Fibroblast of peridontal ligament (primary cell): ENCODE measurements at regions not wholly inside any gene's neighbourhood (a gene's known extent, or its start where the extent isn't known, plus 50 kb on each side); places are given as distances from the start of the nearest gene placed in this dataset.

Source experiments
- DNase-seq: peaks from one replicate; pipeline ENCODE4 v3.0.0-alpha.2; 2010; ENCODE audit errors: extremely low read depth

GRCh38 chr15:93278783-93279182 is 189.8 kb upstream of the RGMA start:
- DNase-seq, result no peak

- no peak for DNase-seq
These were observed 189.0 kb upstream of the RGMA start for GRCh38 chr15:93278006-93278405.

- DNase-seq, result no peak
These were observed 185.2 kb upstream of the RGMA start for GRCh38 chr15:93274257-93274656.

- DNase-seq, result no peak
These were observed 182.9 kb upstream of the RGMA start for GRCh38 chr15:93271871-93272270.

GRCh38 chr15:93270937-93271467 is 182.0 kb upstream of the RGMA start:
- DNase-seq, result no peak

- no peak for DNase-seq
These were observed 179.1 kb upstream of the RGMA start for GRCh38 chr15:93268066-93268465.

GRCh38 chr15:93266291-93266690 is 177.3 kb upstream of the RGMA start:
- no peak for DNase-seq

- no peak for DNase-seq
These were observed 176.1 kb upstream of the RGMA start for GRCh38 chr15:93265111-93265556.

- DNase-seq, result no peak
These were observed 172.8 kb upstream of the RGMA start for GRCh38 chr15:93261845-93262244.

- DNase-seq, result no peak
These were observed 168.9 kb upstream of the RGMA start for GRCh38 chr15:93257920-93258319.

- no peak for DNase-seq
These were observed 164.7 kb upstream of the RGMA start for GRCh38 chr15:93253681-93254080.

GRCh38 chr15:93252780-93253179 is 163.8 kb upstream of the RGMA start:
- DNase-seq, result no peak

GRCh38 chr15:93250950-93251349 is 161.9 kb upstream of the RGMA start:
- no peak for DNase-seq

- DNase-seq, result no peak
These were observed 161.2 kb upstream of the RGMA start for GRCh38 chr15:93250209-93250608.

GRCh38 chr15:93249623-93250022 is 160.6 kb upstream of the RGMA start:
- DNase-seq, result no peak

GRCh38 chr15:93247466-93248121 is 158.6 kb upstream of the RGMA start:
- DNase-seq, result no peak

- DNase-seq, result no peak
These were observed 157.5 kb upstream of the RGMA start for GRCh38 chr15:93246266-93247242.

GRCh38 chr15:93245661-93246042 is 156.6 kb upstream of the RGMA start:
- no peak for DNase-seq

- DNase-seq, result no peak
These were observed 156.0 kb upstream of the RGMA start for GRCh38 chr15:93244696-93245660.

- no peak for DNase-seq
These were observed 154.6 kb upstream of the RGMA start for GRCh38 chr15:93243573-93243972.
